ENCODE measurements at regions not wholly inside any gene's neighbourhood (a gene's known extent, or its start where the extent isn't known, plus 50 kb on each side); places are given as distances from the start of the nearest gene placed in this dataset.
A peak's percentile ranks its signal among the peaks of the same experiment; 100 is the strongest.

GRCh38 chr6:74100719-74101287, 404.8 kb downstream of the CD109 start:
- H3K4me3 ChIP-seq (replicated peaks in 1 of 3; ENCODE audit: insufficient read depth in 1 of 3, low read depth in 2 of 3, low read length in 3 of 3) = no peak overlapping the region
- TF ChIP-seq SOX13 (IDR thresholded peaks at IDR 0.05) (no peak), SOX13 (CRISPR knock-in tag; conservative IDR thresholded peaks at IDR 0.05 in 1 of 2, IDR thresholded peaks at IDR 0.05 in 1 of 2) (no peak), ZNF704 (CRISPR knock-in tag; IDR thresholded peaks at IDR 0.05; ENCODE audit: borderline replicate concordance) (no peak), POLR2AphosphoS5 (IDR thresholded peaks at IDR 0.05; ENCODE audit: low read depth, low read length) (no peak), MAFK (conservative IDR thresholded peaks at IDR 0.05 in 1 of 2, IDR thresholded peaks at IDR 0.05 in 1 of 2; ENCODE audit: low read length in 2 of 2) (peak; percentile 46 to 76; a peak in 3 of 4 replicates)

GRCh38 chr6:74096329-74096728, 400.3 kb downstream of the CD109 start:
- ATAC-seq (no peak), DNase-seq (ENCODE audit: low spot score) (no peak), FAIRE-seq (no peak)
- ChIA-PET CTCF (ENCODE audit: low intra/inter-chr PET ratio, low total read pairs) (no interaction called here), POLR2A (no interaction called here)
- no peaks in the 10 kb centered on the region for H3K79me2 ChIP-seq (ENCODE audit: insufficient read depth, low read length)
- no TSS peak for BruUV-seq (replicated peaks)
- no peaks in the 10 kb centered on the region for H3K27me3 ChIP-seq (ENCODE audit: control insufficient read depth in 1 of 2, insufficient read depth in 2 of 2, low read length in 2 of 2)
- H3K4me1 ChIP-seq (ENCODE audit: insufficient read depth, low read length) = no peaks in the 10 kb centered on the region
- H2AFZ ChIP-seq (ENCODE audit: low read length) = no peak overlapping the region
- no peak overlapping the region for H3K4me2 ChIP-seq (ENCODE audit: low read depth, low read length)
- no peaks in the 10 kb centered on the region for H3K36me3 ChIP-seq (replicated peaks in 1 of 2; ENCODE audit: control insufficient read depth in 1 of 2, insufficient read depth in 2 of 2, low read length in 2 of 2)
- H3K9ac ChIP-seq (ENCODE audit: insufficient read depth, low read depth, low read length) = no peak overlapping the region
- in situ Hi-C loops (cut with HindIII; ENCODE audit: extremely low pct_ligation_motif_present, low pct_unique_long_range_greater_than_20kb) (loop anchor here (10.0 kb wide), 1 partner anchor 1108 kb away; the partner anchor contains the start of gene COL12A1), intact Hi-C loops (cut with micrococcal nuclease; ENCODE audit: unreplicated experiment) (no loop called here)
- H3K27ac ChIP-seq (ENCODE audit: extremely low read length, insufficient read depth, low read length) = no peak overlapping the region
- no peaks in the 10 kb centered on the region for H4K20me1 ChIP-seq (ENCODE audit: insufficient read depth, low read length)
- no peaks in the 10 kb centered on the region for H3K9me3 ChIP-seq (ENCODE audit: low read length)
- H3K4me3 ChIP-seq (replicated peaks in 1 of 3; ENCODE audit: insufficient read depth in 1 of 3, low read depth in 2 of 3, low read length in 3 of 3) = no peak overlapping the region
- TF ChIP-seq ZNF20 (CRISPR knock-in tag; IDR thresholded peaks at IDR 0.05) (no peak), ZNF546 (CRISPR knock-in tag; conservative IDR thresholded peaks at IDR 0.05) (no peak), ZZZ3 (CRISPR knock-in tag; IDR thresholded peaks at IDR 0.05; ENCODE audit: borderline replicate concordance) (no peak), NRL (CRISPR knock-in tag; IDR thresholded peaks at IDR 0.05; ENCODE audit: borderline replicate concordance) (no peak), ZBTB4 (CRISPR knock-in tag; IDR thresholded peaks at IDR 0.05; ENCODE audit: borderline replicate concordance) (no peak), LRRFIP1 (CRISPR knock-in tag; conservative IDR thresholded peaks at IDR 0.05) (no peak)

More at GRCh38 chr6:74100719-74101287, 404.8 kb downstream of the CD109 start:
- BruUV-seq (replicated peaks) = no TSS peak
- Histone ChIP-seq H3K9me3 (ENCODE audit: low read length) (no peaks in the 10 kb centered on the region), H3K9ac (ENCODE audit: insufficient read depth, low read depth, low read length) (no peak overlapping the region), H4K20me1 (ENCODE audit: insufficient read depth, low read length) (no peaks in the 10 kb centered on the region), H3K4me1 (ENCODE audit: insufficient read depth, low read length) (no peaks in the 10 kb centered on the region), H3K27me3 (ENCODE audit: control insufficient read depth in 1 of 2, insufficient read depth in 2 of 2, low read length in 2 of 2) (no peaks in the 10 kb centered on the region), H3K4me2 (ENCODE audit: low read depth, low read length) (no peak overlapping the region), H3K36me3 (replicated peaks in 1 of 2; ENCODE audit: control insufficient read depth in 1 of 2, insufficient read depth in 2 of 2, low read length in 2 of 2) (no peaks in the 10 kb centered on the region), H2AFZ (ENCODE audit: low read length) (no peak overlapping the region), H3K79me2 (ENCODE audit: insufficient read depth, low read length) (no peaks in the 10 kb centered on the region), H3K27ac (ENCODE audit: extremely low read length, insufficient read depth, low read length) (no peak overlapping the region)
- no peak for FAIRE-seq
- CTCF ChIA-PET (ENCODE audit: low intra/inter-chr PET ratio, low total read pairs) = no interaction called here
- no peak for DNase-seq (ENCODE audit: low spot score)
- POLR2A ChIA-PET = no interaction called here
- intact Hi-C loops (cut with micrococcal nuclease; ENCODE audit: unreplicated experiment) = no loop called here
- ATAC-seq = no peak
- in situ Hi-C loops (cut with HindIII; ENCODE audit: extremely low pct_ligation_motif_present, low pct_unique_long_range_greater_than_20kb) = no loop called here

Measured in HepG2 (cell line).